Anterior cingulate cortex (tissue), 58 donors: ENCODE measurements at regions not wholly inside any gene's neighbourhood (a gene's known extent, or its start where the extent isn't known, plus 50 kb on each side); places are given as distances from the start of the nearest gene placed in this dataset.
"Not testable (repeated sequence)": the region's sequence is repeated elsewhere in the genome, so short reads cannot be mapped to it uniquely, and the experiment has no call there.

Experiments
- DNase-seq, 58 donors: peaks; one replicate each; lab custom pipeline; 2025; lab: John Stamatoyannopoulos, UW

DNA sequence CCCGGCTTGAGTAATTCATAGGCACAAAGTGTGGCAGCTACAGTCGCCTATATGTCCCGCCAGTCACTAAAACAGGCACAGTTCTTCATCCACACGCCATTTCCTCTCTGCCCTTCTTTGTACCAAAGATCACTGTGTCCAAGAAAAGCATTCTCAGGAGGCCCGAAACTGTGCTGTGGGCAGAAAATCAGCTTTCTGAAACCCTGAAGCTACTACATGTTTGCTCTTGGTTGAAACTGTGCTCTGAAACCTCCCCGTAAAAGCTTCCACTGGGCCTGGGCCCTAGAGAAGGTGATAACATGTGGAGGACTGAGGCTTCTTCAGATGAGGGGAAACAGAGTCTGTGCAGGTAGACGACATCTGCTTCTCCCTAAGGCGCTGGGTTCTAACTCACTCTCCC is 75.6 kb upstream of the ID2 start:
- no peak for DNase-seq

DNA sequence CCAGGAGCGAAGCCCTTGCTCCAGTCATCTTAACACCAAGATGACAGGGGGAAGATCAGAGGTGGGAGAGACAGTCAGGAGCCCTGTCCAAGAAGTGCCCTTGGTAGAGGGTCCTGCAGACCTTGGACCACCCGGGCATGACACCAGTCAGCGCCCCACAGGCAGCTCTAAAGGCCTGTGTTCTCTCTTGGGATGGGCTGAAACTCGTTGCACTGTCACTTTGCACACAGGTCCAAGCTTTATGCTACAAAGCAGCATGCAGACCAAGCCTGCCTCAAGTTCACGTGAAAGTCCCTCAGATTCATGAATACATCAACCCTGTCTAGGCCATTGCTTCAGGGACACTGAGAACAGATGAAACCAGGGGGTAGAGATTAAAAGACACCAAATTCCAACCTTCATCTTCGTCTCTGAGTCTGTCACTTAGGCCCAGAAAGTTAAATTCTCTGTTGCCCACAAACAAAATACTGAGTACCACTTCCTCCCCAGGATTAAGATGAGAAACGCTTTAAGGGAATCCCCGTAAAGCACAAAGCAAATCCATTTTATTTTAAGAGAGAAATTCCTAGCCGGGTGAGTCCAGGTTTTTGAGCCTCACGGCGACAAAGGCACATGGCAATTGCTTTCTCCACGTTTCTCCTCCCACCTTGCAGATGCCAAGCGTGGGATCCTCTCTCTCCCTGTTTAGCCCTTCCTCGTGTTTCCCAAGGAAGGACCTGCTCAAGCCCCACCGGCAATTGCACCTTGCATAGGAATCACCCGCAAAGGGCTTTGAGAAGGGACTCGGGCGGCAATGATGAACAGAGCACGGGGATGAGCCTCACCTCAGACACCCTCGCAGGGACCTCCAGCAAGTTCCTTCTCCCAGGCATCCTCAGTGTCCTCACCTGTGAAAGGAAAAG is 75.0 kb upstream of the ID2 start:
- DNase-seq: no peak

- DNase-seq: no peak
Measured at GRCh38 chr2:8607606-8608005, 74.2 kb upstream of the ID2 start.

- no peak for DNase-seq
Measured at GRCh38 chr2:8608411-8608954, 73.4 kb upstream of the ID2 start.

- DNase-seq: no peak
Measured at GRCh38 chr2:8609357-8609811, 72.5 kb upstream of the ID2 start.

DNA sequence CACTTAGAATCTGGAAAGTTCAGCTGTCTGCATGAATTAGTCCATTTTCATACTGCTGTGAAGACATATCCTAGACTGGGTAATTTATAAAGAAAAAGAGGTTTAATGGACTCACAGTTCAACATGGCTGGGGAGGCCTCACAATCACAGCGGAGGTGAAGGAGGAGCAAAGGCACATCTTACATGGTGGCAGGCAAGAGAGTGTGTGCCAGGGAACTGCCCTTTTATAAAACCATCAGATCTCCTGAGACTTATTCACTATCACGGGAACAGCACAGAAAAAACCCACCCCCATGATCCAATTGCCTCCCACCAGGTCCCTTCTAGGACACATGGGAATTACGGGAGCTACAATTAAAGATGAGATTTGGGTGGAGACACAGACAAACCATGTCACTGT is 71.1 kb upstream of the ID2 start:
- DNase-seq: not testable (repeated sequence)

GRCh38 chr2:8611246-8611645 is 70.6 kb upstream of the ID2 start:
- no peak for DNase-seq

DNA sequence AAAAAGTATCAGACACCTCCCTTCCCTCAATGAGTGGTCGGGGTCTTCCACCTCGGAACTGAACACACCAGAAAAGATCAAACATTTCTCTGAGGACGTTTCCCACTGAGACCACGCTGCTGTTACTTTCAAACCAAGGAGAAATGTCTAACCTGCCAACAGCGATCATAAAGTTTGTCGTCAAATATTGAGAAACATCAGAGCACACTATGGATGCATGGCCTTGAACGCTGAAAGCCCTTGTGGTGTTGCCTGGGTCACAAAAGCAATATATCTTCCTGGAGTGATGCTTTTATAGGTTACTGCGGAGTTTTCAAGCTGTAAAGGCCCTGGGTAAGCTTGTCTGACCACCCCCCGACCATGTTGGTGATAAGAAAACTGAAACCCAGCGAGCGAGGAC is 70.2 kb upstream of the ID2 start:
- DNase-seq: no peak

DNA sequence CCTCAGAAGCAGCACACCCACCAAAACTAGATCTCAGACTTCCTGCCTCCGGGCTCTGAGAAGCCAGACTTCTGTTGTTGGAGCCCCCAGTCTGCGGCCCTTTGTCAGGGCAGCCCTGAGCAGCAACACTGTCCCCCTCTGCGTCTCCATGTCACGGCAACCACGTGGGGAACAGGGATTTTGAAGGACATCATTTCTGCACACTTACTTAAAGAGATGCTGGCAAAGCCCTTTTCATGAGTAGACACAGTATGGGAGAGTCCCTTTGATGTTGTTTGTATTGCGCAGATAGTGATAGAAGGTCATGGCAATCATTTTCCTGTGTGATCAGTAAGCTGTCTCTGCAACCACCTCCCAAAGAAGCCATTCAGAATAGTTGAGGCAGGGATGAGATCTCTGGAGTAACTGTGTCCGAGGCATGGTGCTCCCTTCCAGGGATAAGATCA is 69.1 kb upstream of the ID2 start:
- no peak for DNase-seq

DNA sequence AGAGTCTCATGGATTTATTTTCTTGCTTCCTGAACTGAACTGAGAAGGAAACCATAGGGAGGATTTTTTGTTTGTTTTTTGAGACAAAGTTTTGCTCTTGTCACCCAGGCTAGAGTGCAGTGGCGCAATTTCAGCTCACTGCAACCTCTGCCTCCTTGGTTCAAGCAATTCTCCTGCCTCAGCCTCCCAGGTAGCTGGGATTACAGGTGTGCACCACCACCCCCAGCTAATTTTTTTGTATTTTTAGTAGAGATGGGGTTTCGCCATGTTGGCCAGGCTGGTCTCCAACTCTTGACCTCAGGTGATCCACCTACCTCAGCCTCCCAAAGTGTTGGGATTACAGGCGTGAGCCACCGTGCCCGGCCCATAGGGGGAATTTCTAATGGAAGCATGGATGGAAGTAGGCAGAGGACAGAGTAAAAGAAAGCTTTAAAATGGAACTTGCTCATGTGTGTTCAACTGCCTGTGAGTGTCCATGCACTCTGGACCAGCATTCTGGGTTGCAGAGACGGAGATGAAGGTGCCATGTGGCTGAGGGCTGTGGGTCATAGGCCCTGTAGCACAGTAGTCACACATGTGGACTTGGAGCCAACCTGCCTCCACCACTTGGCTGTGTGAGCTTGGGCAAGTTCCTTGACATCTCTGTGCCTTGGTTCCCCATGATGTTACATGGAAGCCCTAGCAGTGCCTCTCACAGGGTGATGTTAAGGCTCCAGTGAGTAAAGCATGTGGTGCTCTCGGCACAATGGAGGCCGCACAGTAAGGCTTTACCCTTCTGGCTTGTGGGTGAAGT is 68.5 kb upstream of the ID2 start:
- DNase-seq: not testable (repeated sequence)

GRCh38 chr2:8614646-8615045 is 67.2 kb upstream of the ID2 start:
- no peak for DNase-seq

DNA sequence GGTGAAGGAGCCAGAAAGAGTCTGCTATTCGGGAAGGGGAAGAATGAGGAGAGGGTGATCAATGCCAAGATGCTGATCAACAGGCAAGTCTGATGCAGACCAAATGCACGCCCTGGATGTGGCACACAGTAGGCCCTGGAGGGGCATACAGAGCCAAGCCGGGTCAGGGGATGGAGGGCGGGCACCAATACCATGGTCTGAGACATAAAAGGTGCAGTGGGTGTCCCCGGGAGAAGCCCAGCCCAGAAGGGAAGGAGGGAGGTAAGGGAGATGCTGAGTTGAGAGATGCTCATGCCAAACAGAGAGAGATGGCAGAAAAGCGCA is 66.6 kb upstream of the ID2 start:
- DNase-seq: no peak

DNA sequence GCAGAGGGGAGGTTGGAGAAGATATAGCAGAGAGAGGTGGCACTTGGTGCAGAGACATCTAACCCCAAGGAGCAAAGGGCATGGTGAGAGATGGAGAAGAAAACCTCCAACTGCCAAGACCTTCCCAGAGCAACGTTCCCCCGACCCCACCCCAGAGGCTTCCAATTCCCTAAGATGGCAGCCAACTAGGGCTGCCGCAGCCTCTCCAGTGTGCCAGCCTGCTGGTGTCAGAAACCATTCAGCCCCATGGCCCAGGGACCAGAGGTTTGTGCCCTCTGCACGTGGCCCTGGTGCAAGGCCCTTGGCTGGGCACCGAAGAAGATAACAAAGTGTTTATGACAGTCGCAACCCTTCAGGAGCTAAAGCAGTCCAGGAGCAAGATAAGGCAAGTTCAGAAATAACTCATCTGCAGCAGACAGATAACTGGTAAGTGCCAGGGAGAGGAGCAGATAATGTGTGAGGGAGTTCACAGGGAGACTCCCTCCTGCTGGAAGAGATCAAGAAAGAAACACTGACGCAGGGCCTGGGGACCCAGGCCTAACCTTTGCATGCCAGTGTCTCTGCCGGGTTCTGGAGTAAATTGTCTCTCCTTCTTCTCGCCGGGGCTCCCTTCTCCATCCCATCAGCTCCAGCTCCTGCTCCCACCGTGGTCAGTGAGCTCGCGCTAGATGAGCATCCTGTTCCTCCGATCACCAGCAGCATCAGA is 66.1 kb upstream of the ID2 start:
- no peak for DNase-seq

GRCh38 chr2:8617048-8617447 is 64.8 kb upstream of the ID2 start:
- DNase-seq: no peak

DNA sequence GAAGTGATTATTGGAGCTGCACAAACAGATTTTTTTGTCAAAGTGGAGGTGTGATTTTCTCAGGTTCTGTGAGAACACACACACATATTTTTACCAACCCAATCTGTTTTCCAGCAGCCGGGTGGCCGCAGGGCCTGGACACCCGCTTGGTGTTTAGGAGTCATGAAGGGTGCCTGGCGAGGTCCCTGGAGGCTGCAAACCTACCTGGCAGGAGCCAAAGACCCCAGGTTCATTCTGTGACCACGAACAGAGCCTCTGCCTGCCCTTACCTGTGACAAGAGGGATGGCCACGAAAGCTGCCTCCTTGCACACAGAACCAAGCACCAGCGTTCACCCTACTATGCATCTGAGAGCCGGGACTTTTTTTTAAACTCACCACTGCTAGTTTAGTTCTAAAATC is 64.3 kb upstream of the ID2 start:
- no peak for DNase-seq

DNA sequence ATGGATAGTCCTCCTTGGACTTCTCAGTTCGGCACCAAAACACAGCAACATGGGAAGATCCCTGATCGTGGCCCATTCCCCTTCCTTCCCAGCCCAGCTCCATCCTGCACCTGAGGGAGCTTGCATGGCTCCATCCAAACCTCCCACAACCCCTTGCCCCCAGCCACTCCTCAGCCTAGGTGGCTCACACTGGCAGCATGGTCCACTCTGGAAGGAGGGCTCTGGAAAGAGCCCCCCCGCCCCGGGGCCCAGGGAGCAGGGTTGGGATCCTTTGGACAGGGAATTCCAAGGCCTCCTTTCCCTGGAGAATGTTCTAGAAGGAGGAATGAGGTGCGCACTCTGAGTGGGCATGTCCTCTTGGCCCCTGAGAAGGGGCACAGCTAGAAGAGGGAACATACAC is 62.8 kb upstream of the ID2 start:
- DNase-seq: no peak

- no peak for DNase-seq
Measured at GRCh38 chr2:8620611-8621382, 61.1 kb upstream of the ID2 start.

DNA sequence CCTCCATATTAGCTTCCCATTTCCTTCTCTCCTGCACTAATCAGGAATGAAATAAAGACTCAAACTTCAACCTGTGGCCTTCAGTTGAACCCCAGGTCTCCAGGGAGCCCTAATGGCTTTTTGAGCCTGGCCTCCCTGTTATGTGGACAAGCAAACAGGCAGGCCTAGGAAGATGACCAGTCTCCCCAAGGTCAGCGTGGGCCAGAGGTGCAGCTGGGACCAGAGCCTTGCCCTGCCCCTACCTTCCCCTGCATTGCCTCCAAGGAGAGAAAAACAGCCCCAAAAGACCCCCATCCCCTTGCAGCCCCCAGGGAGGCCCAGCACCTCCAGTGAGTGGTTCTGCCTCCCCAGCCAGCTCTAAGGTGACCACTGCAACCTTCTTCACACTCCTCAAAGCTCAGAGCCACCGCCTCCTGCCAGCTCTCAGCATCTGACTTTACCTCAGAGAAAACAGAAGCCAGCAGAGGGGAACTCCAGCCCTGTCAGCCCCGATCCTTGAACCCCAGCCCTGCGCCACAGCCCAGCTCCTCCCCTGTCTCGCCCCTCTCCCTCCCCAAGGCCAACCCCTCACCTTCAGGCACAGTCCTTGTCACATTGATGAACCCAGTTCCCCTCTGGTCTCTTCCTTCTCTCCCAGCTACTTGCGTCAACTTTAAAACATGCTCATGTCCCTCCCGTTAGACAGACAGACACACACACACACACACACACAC is 59.5 kb upstream of the ID2 start:
- DNase-seq: no peak

GRCh38 chr2:8622924-8623465 is 58.9 kb upstream of the ID2 start:
- DNase-seq: no peak
